ENCODE measurements at regions not wholly inside any gene's neighbourhood (a gene's known extent, or its start where the extent isn't known, plus 50 kb on each side); places are given as distances from the start of the nearest gene placed in this dataset.

DNA sequence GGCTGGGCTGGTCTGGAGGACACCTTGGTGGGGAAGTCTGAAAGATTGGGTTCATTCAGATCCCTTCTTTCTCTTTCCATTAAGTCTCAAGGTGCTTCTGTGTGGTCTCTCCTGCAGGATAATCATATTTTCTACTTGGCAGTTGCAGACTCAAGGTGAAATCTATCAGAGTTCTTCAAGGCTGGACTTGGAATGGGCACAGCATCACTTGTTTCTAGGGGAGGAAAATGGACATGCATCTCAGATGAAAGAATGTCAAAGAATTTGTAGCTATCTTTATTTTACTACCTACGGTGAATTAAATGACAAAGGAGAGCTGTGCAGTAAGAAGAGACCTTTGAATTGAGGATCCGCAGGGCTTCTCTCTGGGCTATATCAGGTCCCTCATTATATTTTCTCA lies 69.8 kb upstream of the PAPPA start:
- Histone ChIP-seq H3K9me2 (replicated peaks; ENCODE audit: insufficient read depth) (no peaks in the 10 kb centered on the region), H3K9me3 (ENCODE audit: low read depth) (no peaks in the 10 kb centered on the region), H2AFZ (no peak overlapping the region), H3K79me2 (no peaks in the 10 kb centered on the region), H3K36me3 (replicated peaks; ENCODE audit: insufficient read depth, low read depth) (no peaks in the 10 kb centered on the region), H3K4me3 (no peak overlapping the region), H3K4me1 (ENCODE audit: insufficient read depth) (no peaks in the 10 kb centered on the region), H3K27me3 (no peaks in the 10 kb centered on the region), H3K27ac (no peak overlapping the region), H4K20me1 (ENCODE audit: insufficient read depth, poor library complexity, severe bottlenecking) (no peaks in the 10 kb centered on the region), H3K4me2 (no peak overlapping the region)
- WGBS (ENCODE audit: low lambda C conversion rate, missing lambda C conversion rate): 90% methylated on average over 2 of the region's 2 CpGs
- TF ChIP-seq EZH2phosphoT487 (IDR thresholded peaks at IDR 0.05; ENCODE audit: low read depth, severe bottlenecking, unreplicated experiment) (no peak), EZH2 (IDR thresholded peaks at IDR 0.05; ENCODE audit: borderline replicate concordance) (no peak)
- TF ChIP-seq, protein P1, sequence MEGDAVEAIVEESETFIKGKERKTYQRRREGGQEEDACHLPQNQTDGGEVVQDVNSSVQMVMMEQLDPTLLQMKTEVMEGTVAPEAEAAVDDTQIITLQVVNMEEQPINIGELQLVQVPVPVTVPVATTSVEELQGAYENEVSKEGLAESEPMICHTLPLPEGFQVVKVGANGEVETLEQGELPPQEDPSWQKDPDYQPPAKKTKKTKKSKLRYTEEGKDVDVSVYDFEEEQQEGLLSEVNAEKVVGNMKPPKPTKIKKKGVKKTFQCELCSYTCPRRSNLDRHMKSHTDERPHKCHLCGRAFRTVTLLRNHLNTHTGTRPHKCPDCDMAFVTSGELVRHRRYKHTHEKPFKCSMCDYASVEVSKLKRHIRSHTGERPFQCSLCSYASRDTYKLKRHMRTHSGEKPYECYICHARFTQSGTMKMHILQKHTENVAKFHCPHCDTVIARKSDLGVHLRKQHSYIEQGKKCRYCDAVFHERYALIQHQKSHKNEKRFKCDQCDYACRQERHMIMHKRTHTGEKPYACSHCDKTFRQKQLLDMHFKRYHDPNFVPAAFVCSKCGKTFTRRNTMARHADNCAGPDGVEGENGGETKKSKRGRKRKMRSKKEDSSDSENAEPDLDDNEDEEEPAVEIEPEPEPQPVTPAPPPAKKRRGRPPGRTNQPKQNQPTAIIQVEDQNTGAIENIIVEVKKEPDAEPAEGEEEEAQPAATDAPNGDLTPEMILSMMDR (IDR thresholded peaks at IDR 0.05; ENCODE audit: poor library complexity): no peak
- no peak for DNase-seq (ENCODE audit: low spot score)

DNA sequence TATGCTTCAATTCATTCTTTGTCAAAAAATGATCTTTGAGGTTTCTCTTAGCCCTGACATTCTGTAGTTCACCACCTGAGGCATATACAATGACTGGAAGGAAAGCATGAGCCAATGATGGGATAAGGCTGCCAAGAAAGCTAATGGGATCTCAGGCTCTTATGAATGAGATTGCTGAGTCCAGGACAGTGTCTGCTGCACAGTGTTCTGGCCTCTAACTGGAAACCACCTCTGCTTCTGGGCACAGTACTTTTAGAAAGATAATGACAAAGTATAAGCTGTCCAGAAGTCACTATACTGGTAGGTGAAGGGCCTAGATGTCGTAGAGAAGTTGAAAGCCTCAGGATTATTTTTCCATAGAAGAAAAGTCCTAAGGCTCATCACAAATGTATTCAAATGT lies 69.1 kb upstream of the PAPPA start:
- TF ChIP-seq EZH2 (IDR thresholded peaks at IDR 0.05; ENCODE audit: borderline replicate concordance) (no peak), EZH2phosphoT487 (IDR thresholded peaks at IDR 0.05; ENCODE audit: low read depth, severe bottlenecking, unreplicated experiment) (no peak)
- TF ChIP-seq, protein P1 (IDR thresholded peaks at IDR 0.05; ENCODE audit: poor library complexity): no peak
- Histone ChIP-seq H3K27ac (no peak overlapping the region), H3K27me3 (no peaks in the 10 kb centered on the region), H3K4me2 (no peak overlapping the region), H3K79me2 (no peaks in the 10 kb centered on the region), H3K9me3 (ENCODE audit: low read depth) (no peaks in the 10 kb centered on the region), H3K9me2 (replicated peaks; ENCODE audit: insufficient read depth) (no peaks in the 10 kb centered on the region), H3K4me3 (no peak overlapping the region), H4K20me1 (ENCODE audit: insufficient read depth, poor library complexity, severe bottlenecking) (no peaks in the 10 kb centered on the region), H3K36me3 (replicated peaks; ENCODE audit: insufficient read depth, low read depth) (no peaks in the 10 kb centered on the region), H2AFZ (no peak overlapping the region), H3K4me1 (ENCODE audit: insufficient read depth) (no peaks in the 10 kb centered on the region)
- no peak for DNase-seq (ENCODE audit: low spot score)
- 81% methylated on average over 1 of the region's 1 CpG for WGBS (ENCODE audit: low lambda C conversion rate, missing lambda C conversion rate)

DNA sequence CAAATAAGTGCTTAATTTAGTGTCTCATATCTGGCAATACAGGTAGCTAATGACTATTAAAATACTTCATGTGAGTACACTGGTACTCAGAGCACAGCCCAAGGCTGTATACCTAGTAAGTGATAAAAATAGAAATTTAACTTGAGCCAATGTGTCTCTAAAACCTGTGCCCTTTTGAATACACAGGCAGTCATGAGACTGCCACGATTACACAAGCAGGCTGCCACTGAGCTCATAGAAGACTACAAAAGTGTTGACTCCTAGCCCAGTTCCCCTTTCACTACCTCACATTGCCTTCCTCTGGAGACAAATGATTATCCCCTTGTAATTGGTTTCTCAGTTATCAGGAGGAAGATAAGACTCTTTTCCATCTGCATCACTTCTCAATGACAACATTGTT lies 66.3 kb upstream of the PAPPA start:
- Histone ChIP-seq H3K4me2 (no peak overlapping the region), H3K4me3 (no peak overlapping the region), H2AFZ (no peak overlapping the region), H3K4me1 (ENCODE audit: insufficient read depth) (no peaks in the 10 kb centered on the region), H3K27ac (peak overlapping the region; percentile 3), H3K9me3 (ENCODE audit: low read depth) (no peaks in the 10 kb centered on the region), H3K27me3 (no peaks in the 10 kb centered on the region), H3K36me3 (replicated peaks; ENCODE audit: insufficient read depth, low read depth) (no peaks in the 10 kb centered on the region), H3K79me2 (no peaks in the 10 kb centered on the region), H3K9me2 (replicated peaks; ENCODE audit: insufficient read depth) (no peaks in the 10 kb centered on the region), H4K20me1 (ENCODE audit: insufficient read depth, poor library complexity, severe bottlenecking) (no peaks in the 10 kb centered on the region)
- WGBS (ENCODE audit: low lambda C conversion rate, missing lambda C conversion rate): 57% methylated on average over 1 of the region's 1 CpG
- TF ChIP-seq EZH2phosphoT487 (IDR thresholded peaks at IDR 0.05; ENCODE audit: low read depth, severe bottlenecking, unreplicated experiment): no peak
- TF ChIP-seq, protein P1 (IDR thresholded peaks at IDR 0.05; ENCODE audit: poor library complexity): no peak
- no peak for TF ChIP-seq EZH2 (IDR thresholded peaks at IDR 0.05; ENCODE audit: borderline replicate concordance)
- DNase-seq (ENCODE audit: low spot score): peak; percentile 16

DNA sequence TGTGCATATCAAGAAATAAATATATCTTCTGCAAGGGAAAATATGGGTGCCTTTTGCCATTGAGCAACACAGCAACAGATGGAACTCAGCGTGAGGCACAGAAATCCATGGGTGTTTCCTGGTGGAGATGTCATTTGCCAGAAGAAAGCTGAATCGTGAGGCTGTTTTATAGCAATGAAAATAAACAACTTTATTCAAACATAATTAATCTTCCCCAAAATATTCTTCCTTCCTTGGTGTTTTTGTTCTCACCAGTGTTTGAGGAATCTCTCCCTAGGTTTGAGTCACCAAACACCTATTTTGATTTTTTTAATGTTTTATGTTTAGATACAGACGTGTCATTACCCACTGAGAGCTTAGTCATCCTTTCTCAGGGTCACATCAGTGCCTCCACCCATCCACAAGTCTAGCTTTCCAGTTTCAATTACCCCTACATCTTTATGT lies 65.8 kb upstream of the PAPPA start:
- WGBS (ENCODE audit: low lambda C conversion rate, missing lambda C conversion rate): 72% methylated on average over 3 of the region's 3 CpGs

More for the DNA sequence above, 65.8 kb upstream of the PAPPA start:
- no peaks in the 10 kb centered on the region for H3K79me2 ChIP-seq
- TF ChIP-seq EZH2phosphoT487 (IDR thresholded peaks at IDR 0.05; ENCODE audit: low read depth, severe bottlenecking, unreplicated experiment) (no peak), EZH2 (IDR thresholded peaks at IDR 0.05; ENCODE audit: borderline replicate concordance) (no peak)
- TF ChIP-seq, protein P1 (IDR thresholded peaks at IDR 0.05; ENCODE audit: poor library complexity): no peak
- no peaks in the 10 kb centered on the region for H3K9me3 ChIP-seq (ENCODE audit: low read depth)
- no peak overlapping the region for H3K4me3 ChIP-seq
- no peaks in the 10 kb centered on the region for H3K36me3 ChIP-seq (replicated peaks; ENCODE audit: insufficient read depth, low read depth)
- H3K9me2 ChIP-seq (replicated peaks; ENCODE audit: insufficient read depth): no peaks in the 10 kb centered on the region
- no peak for DNase-seq (ENCODE audit: low spot score)
- H2AFZ ChIP-seq: peak overlapping the region; percentile 15
- H3K27ac ChIP-seq: peak overlapping the region; percentile 3
- H3K27me3 ChIP-seq: no peaks in the 10 kb centered on the region
- no peaks in the 10 kb centered on the region for H4K20me1 ChIP-seq (ENCODE audit: insufficient read depth, poor library complexity, severe bottlenecking)
- no peaks in the 10 kb centered on the region for H3K4me1 ChIP-seq (ENCODE audit: insufficient read depth)
- no peak overlapping the region for H3K4me2 ChIP-seq
